H1 (cell line): ENCODE measurements at regions not wholly inside any gene's neighbourhood (a gene's known extent, or its start where the extent isn't known, plus 50 kb on each side); places are given as distances from the start of the nearest gene placed in this dataset.

Experiments
- BACH1 ChIP-seq: IDR thresholded peaks from 2 replicates; pipeline ENCODE4 v1.6.1; 2012; ENCODE audit warnings: low read length, improper control_type of control experiment
- CHD1 ChIP-seq: IDR thresholded peaks from 2 replicates; pipeline ENCODE4 v1.6.1; 2012; ENCODE audit warnings: low read depth, low read length, improper control_type of control experiment
- CHD2 ChIP-seq: IDR thresholded peaks from 2 replicates; pipeline ENCODE4 v1.6.1; 2012; ENCODE audit warnings: low read length, improper control_type of control experiment
- CHD7 ChIP-seq: fragments of 300-600 bp; sonication (generic); IDR thresholded peaks from 2 replicates; pipeline ENCODE4 v1.7.1; 2012; ENCODE audit warnings: low read length, moderate library complexity, mild to moderate bottlenecking, inconsistent platforms; ENCODE audit not compliant: insufficient replicate concordance
- CREB1 ChIP-seq: IDR thresholded peaks from 2 replicates; pipeline ENCODE4 v1.6.1; 2012; ENCODE audit warnings: inconsistent platforms
- GABPA ChIP-seq: IDR thresholded peaks from 2 replicates; pipeline ENCODE4 v1.6.1; 2011; ENCODE audit warnings: mild to moderate bottlenecking, low read length, moderate library complexity, borderline replicate concordance; ENCODE audit not compliant: insufficient read depth
- MAX ChIP-seq: IDR thresholded peaks from 2 replicates; pipeline ENCODE4 v1.6.1; 2012; ENCODE audit warnings: inconsistent platforms
- RAD21 ChIP-seq, 2 experiments: IDR thresholded peaks in 1 of 2; conservative IDR thresholded peaks in 1 of 2; 2 replicates each; pipeline ENCODE4 v1.6.1; 2011; ENCODE audit warnings: low read depth in 2 of 2, low read length in 2 of 2, improper control_type of control experiment in 1 of 2, inconsistent platforms in 1 of 2, mild to moderate bottlenecking in 1 of 2, moderate library complexity in 1 of 2
- TAF7 ChIP-seq: optimal IDR thresholded peaks from 2 replicates; pipeline ENCODE3; 2011; ENCODE audit warnings: low read depth, mild to moderate bottlenecking, inconsistent platforms, low read length, moderate library complexity, borderline replicate concordance

- TF ChIP-seq CHD7 (no peak), CHD1 (no peak), MAX (no peak), TAF7 (no peak), BACH1 (no peak), RAD21 (IDR thresholded peaks at IDR 0.05 in 1 of 2, conservative IDR thresholded peaks at IDR 0.05 in 1 of 2; ENCODE audit: low read depth in 2 of 2, low read length in 2 of 2) (no peak), GABPA (no peak), CREB1 (no peak), CHD2 (no peak)
Measured at GRCh38 chr14:25696176-25696575, 646.2 kb upstream of the STXBP6 start (continued).
